ENCODE measurements at regions not wholly inside any gene's neighbourhood (a gene's known extent, or its start where the extent isn't known, plus 50 kb on each side); places are given as distances from the start of the nearest gene placed in this dataset.

GRCh38 chr3:144407335-144407734 is 435.7 kb downstream of the DIPK2A start:
- Histone ChIP-seq H3K4me3 (ENCODE audit: low read length in 3 of 3) (no peak overlapping the region), H3K36me3 (ENCODE audit: control insufficient read depth in 3 of 3, insufficient read depth in 3 of 3, low read length in 3 of 3) (no peaks in the 10 kb centered on the region), H3K27ac (ENCODE audit: low read depth, low read length) (no peak overlapping the region), H3K27me3 (ENCODE audit: control insufficient read depth in 3 of 3, insufficient read depth in 3 of 3, low read length in 3 of 3) (no peaks in the 10 kb centered on the region), H3K9me3 (ENCODE audit: control insufficient read depth in 3 of 3, low read length in 3 of 3) (peaks cover 0 to 1% (median 0%) of the 10 kb centered on the region in 3 donors), H3K4me1 (ENCODE audit: control insufficient read depth in 3 of 3, insufficient read depth in 3 of 3, low read length in 3 of 3) (no peaks in the 10 kb centered on the region), H3K9ac (ENCODE audit: low read depth in 1 of 3, low read length in 3 of 3) (no peak overlapping the region)

- Histone ChIP-seq H3K36me3 (ENCODE audit: control insufficient read depth in 3 of 3, insufficient read depth in 3 of 3, low read length in 3 of 3) (no peaks in the 10 kb centered on the region), H3K4me3 (ENCODE audit: low read length in 3 of 3) (no peak overlapping the region), H3K4me1 (ENCODE audit: control insufficient read depth in 3 of 3, insufficient read depth in 3 of 3, low read length in 3 of 3) (no peaks in the 10 kb centered on the region), H3K27ac (ENCODE audit: low read depth, low read length) (no peak overlapping the region), H3K27me3 (ENCODE audit: control insufficient read depth in 3 of 3, insufficient read depth in 3 of 3, low read length in 3 of 3) (no peaks in the 10 kb centered on the region), H3K9me3 (ENCODE audit: control insufficient read depth in 3 of 3, low read length in 3 of 3) (peaks cover 0 to 2% (median 0%) of the 10 kb centered on the region in 3 donors), H3K9ac (ENCODE audit: low read depth in 1 of 3, low read length in 3 of 3) (no peak overlapping the region)
These were observed 437.7 kb downstream of the DIPK2A start for GRCh38 chr3:144409319-144409718.

GRCh38 chr3:144413068-144413467 is 441.4 kb downstream of the DIPK2A start:
- peaks cover 0 to 2% (median 0%) of the 10 kb centered on the region in 3 donors for H3K9me3 ChIP-seq (ENCODE audit: control insufficient read depth in 3 of 3, low read length in 3 of 3)
- H3K27me3 ChIP-seq (ENCODE audit: control insufficient read depth in 3 of 3, insufficient read depth in 3 of 3, low read length in 3 of 3): no peaks in the 10 kb centered on the region
- H3K27ac ChIP-seq (ENCODE audit: low read depth, low read length): no peak overlapping the region
- H3K36me3 ChIP-seq (ENCODE audit: control insufficient read depth in 3 of 3, insufficient read depth in 3 of 3, low read length in 3 of 3): no peaks in the 10 kb centered on the region
- H3K9ac ChIP-seq (ENCODE audit: low read depth in 1 of 3, low read length in 3 of 3): no peak overlapping the region
- no peak overlapping the region for H3K4me3 ChIP-seq (ENCODE audit: low read length in 3 of 3)
- H3K4me1 ChIP-seq (ENCODE audit: control insufficient read depth in 3 of 3, insufficient read depth in 3 of 3, low read length in 3 of 3): no peaks in the 10 kb centered on the region

- Histone ChIP-seq H3K27me3 (ENCODE audit: control insufficient read depth in 3 of 3, insufficient read depth in 3 of 3, low read length in 3 of 3) (no peaks in the 10 kb centered on the region), H3K9ac (ENCODE audit: low read depth in 1 of 3, low read length in 3 of 3) (no peak overlapping the region), H3K36me3 (ENCODE audit: control insufficient read depth in 3 of 3, insufficient read depth in 3 of 3, low read length in 3 of 3) (no peaks in the 10 kb centered on the region), H3K27ac (ENCODE audit: low read depth, low read length) (no peak overlapping the region), H3K4me3 (ENCODE audit: low read length in 3 of 3) (no peak overlapping the region), H3K9me3 (ENCODE audit: control insufficient read depth in 3 of 3, low read length in 3 of 3) (peaks cover 0 to 2% (median 0%) of the 10 kb centered on the region in 3 donors), H3K4me1 (ENCODE audit: control insufficient read depth in 3 of 3, insufficient read depth in 3 of 3, low read length in 3 of 3) (no peaks in the 10 kb centered on the region)
These were observed 443.9 kb downstream of the DIPK2A start for GRCh38 chr3:144415492-144415891.

GRCh38 chr3:144424606-144425005 is 453.0 kb downstream of the DIPK2A start:
- Histone ChIP-seq H3K27me3 (ENCODE audit: control insufficient read depth in 3 of 3, insufficient read depth in 3 of 3, low read length in 3 of 3) (no peaks in the 10 kb centered on the region), H3K9me3 (ENCODE audit: control insufficient read depth in 3 of 3, low read length in 3 of 3) (no peaks in the 10 kb centered on the region), H3K36me3 (ENCODE audit: control insufficient read depth in 3 of 3, insufficient read depth in 3 of 3, low read length in 3 of 3) (no peaks in the 10 kb centered on the region), H3K9ac (ENCODE audit: low read depth in 1 of 3, low read length in 3 of 3) (no peak overlapping the region), H3K4me3 (ENCODE audit: low read length in 3 of 3) (no peak overlapping the region), H3K27ac (ENCODE audit: low read depth, low read length) (no peak overlapping the region), H3K4me1 (ENCODE audit: control insufficient read depth in 3 of 3, insufficient read depth in 3 of 3, low read length in 3 of 3) (no peaks in the 10 kb centered on the region)

- Histone ChIP-seq H3K4me3 (ENCODE audit: low read length in 3 of 3) (no peak overlapping the region), H3K4me1 (ENCODE audit: control insufficient read depth in 3 of 3, insufficient read depth in 3 of 3, low read length in 3 of 3) (no peaks in the 10 kb centered on the region), H3K9ac (ENCODE audit: low read depth in 1 of 3, low read length in 3 of 3) (no peak overlapping the region), H3K9me3 (ENCODE audit: control insufficient read depth in 3 of 3, low read length in 3 of 3) (no peaks in the 10 kb centered on the region), H3K36me3 (ENCODE audit: control insufficient read depth in 3 of 3, insufficient read depth in 3 of 3, low read length in 3 of 3) (no peaks in the 10 kb centered on the region), H3K27me3 (ENCODE audit: control insufficient read depth in 3 of 3, insufficient read depth in 3 of 3, low read length in 3 of 3) (no peaks in the 10 kb centered on the region), H3K27ac (ENCODE audit: low read depth, low read length) (no peak overlapping the region)
These were observed 454.7 kb downstream of the DIPK2A start for GRCh38 chr3:144426366-144426765.

- no peaks in the 10 kb centered on the region for H3K36me3 ChIP-seq (ENCODE audit: control insufficient read depth in 3 of 3, insufficient read depth in 3 of 3, low read length in 3 of 3)
- no peak overlapping the region for H3K9ac ChIP-seq (ENCODE audit: low read depth in 1 of 3, low read length in 3 of 3)
- H3K27me3 ChIP-seq (ENCODE audit: control insufficient read depth in 3 of 3, insufficient read depth in 3 of 3, low read length in 3 of 3): no peaks in the 10 kb centered on the region
- no peaks in the 10 kb centered on the region for H3K9me3 ChIP-seq (ENCODE audit: control insufficient read depth in 3 of 3, low read length in 3 of 3)
- no peak overlapping the region for H3K27ac ChIP-seq (ENCODE audit: low read depth, low read length)
- no peak overlapping the region for H3K4me3 ChIP-seq (ENCODE audit: low read length in 3 of 3)
- no peaks in the 10 kb centered on the region for H3K4me1 ChIP-seq (ENCODE audit: control insufficient read depth in 3 of 3, insufficient read depth in 3 of 3, low read length in 3 of 3)
These were observed 455.3 kb downstream of the DIPK2A start for GRCh38 chr3:144426967-144427366.

- Histone ChIP-seq H3K4me3 (ENCODE audit: low read length in 3 of 3) (no peak overlapping the region), H3K27me3 (ENCODE audit: control insufficient read depth in 3 of 3, insufficient read depth in 3 of 3, low read length in 3 of 3) (no peaks in the 10 kb centered on the region), H3K4me1 (ENCODE audit: control insufficient read depth in 3 of 3, insufficient read depth in 3 of 3, low read length in 3 of 3) (no peaks in the 10 kb centered on the region), H3K36me3 (ENCODE audit: control insufficient read depth in 3 of 3, insufficient read depth in 3 of 3, low read length in 3 of 3) (no peaks in the 10 kb centered on the region), H3K9ac (ENCODE audit: low read depth in 1 of 3, low read length in 3 of 3) (no peak overlapping the region), H3K27ac (ENCODE audit: low read depth, low read length) (no peak overlapping the region), H3K9me3 (ENCODE audit: control insufficient read depth in 3 of 3, low read length in 3 of 3) (no peaks in the 10 kb centered on the region)
These were observed 458.1 kb downstream of the DIPK2A start for GRCh38 chr3:144429719-144430121.

- H3K4me1 ChIP-seq (ENCODE audit: control insufficient read depth in 3 of 3, insufficient read depth in 3 of 3, low read length in 3 of 3): no peaks in the 10 kb centered on the region
These were observed 459.5 kb downstream of the DIPK2A start for GRCh38 chr3:144431134-144431533.

GRCh38 chr3:144433006-144433405 is 461.4 kb downstream of the DIPK2A start:
- Histone ChIP-seq H3K27ac (ENCODE audit: low read depth, low read length) (no peak overlapping the region), H3K4me1 (ENCODE audit: control insufficient read depth in 3 of 3, insufficient read depth in 3 of 3, low read length in 3 of 3) (no peaks in the 10 kb centered on the region), H3K9me3 (ENCODE audit: control insufficient read depth in 3 of 3, low read length in 3 of 3) (no peaks in the 10 kb centered on the region), H3K27me3 (ENCODE audit: control insufficient read depth in 3 of 3, insufficient read depth in 3 of 3, low read length in 3 of 3) (no peaks in the 10 kb centered on the region), H3K4me3 (ENCODE audit: low read length in 3 of 3) (no peak overlapping the region), H3K36me3 (ENCODE audit: control insufficient read depth in 3 of 3, insufficient read depth in 3 of 3, low read length in 3 of 3) (no peaks in the 10 kb centered on the region), H3K9ac (ENCODE audit: low read depth in 1 of 3, low read length in 3 of 3) (no peak overlapping the region)

More at GRCh38 chr3:144431134-144431533, 459.5 kb downstream of the DIPK2A start:
- Histone ChIP-seq H3K9ac (ENCODE audit: low read depth in 1 of 3, low read length in 3 of 3) (no peak overlapping the region), H3K27me3 (ENCODE audit: control insufficient read depth in 3 of 3, insufficient read depth in 3 of 3, low read length in 3 of 3) (no peaks in the 10 kb centered on the region), H3K9me3 (ENCODE audit: control insufficient read depth in 3 of 3, low read length in 3 of 3) (no peaks in the 10 kb centered on the region), H3K27ac (ENCODE audit: low read depth, low read length) (no peak overlapping the region), H3K36me3 (ENCODE audit: control insufficient read depth in 3 of 3, insufficient read depth in 3 of 3, low read length in 3 of 3) (no peaks in the 10 kb centered on the region), H3K4me3 (ENCODE audit: low read length in 3 of 3) (no peak overlapping the region)

GRCh38 chr3:144437989-144438388 is 466.4 kb downstream of the DIPK2A start:
- Histone ChIP-seq H3K27ac (ENCODE audit: low read depth, low read length) (no peak overlapping the region), H3K4me3 (ENCODE audit: low read length in 3 of 3) (no peak overlapping the region), H3K27me3 (ENCODE audit: control insufficient read depth in 3 of 3, insufficient read depth in 3 of 3, low read length in 3 of 3) (no peaks in the 10 kb centered on the region), H3K36me3 (ENCODE audit: control insufficient read depth in 3 of 3, insufficient read depth in 3 of 3, low read length in 3 of 3) (no peaks in the 10 kb centered on the region), H3K9ac (ENCODE audit: low read depth in 1 of 3, low read length in 3 of 3) (no peak overlapping the region), H3K9me3 (ENCODE audit: control insufficient read depth in 3 of 3, low read length in 3 of 3) (no peaks in the 10 kb centered on the region), H3K4me1 (ENCODE audit: control insufficient read depth in 3 of 3, insufficient read depth in 3 of 3, low read length in 3 of 3) (no peaks in the 10 kb centered on the region)
